Heart left ventricle (tissue), 13 donors: ENCODE measurements at regions not wholly inside any gene's neighbourhood (a gene's known extent, or its start where the extent isn't known, plus 50 kb on each side); places are given as distances from the start of the nearest gene placed in this dataset.

ENCODE experiments used
- POLR2A ChIP-seq, 2 donors: fragments of 450-650 bp; IDR thresholded peaks; one replicate each; pipeline ENCODE4 v1.6.1; 2017; ENCODE audit warnings: antibody characterized with exemption in 2 of 2, mild to moderate bottlenecking in 2 of 2, moderate library complexity in 2 of 2
- TF ChIP-seq, protein P1 (sequence below), 12 donors: fragments of 200-600 bp; sonication (generic) in 4 of 12; IDR thresholded peaks; one replicate each; pipeline versions ENCODE4 v1.5.0 to v1.8.0; 2018 to 2022; ENCODE audit warnings: antibody characterized with exemption in 12 of 12, mild to moderate bottlenecking in 5 of 12
- donor health status: ischemic (EF 13 %, LVEDD 7.1; RV severe dilation, severe dysfunction).
- donor health status: DM: no; HTN: yes; CAD: no.
- donor health status: DM: no; HTN: no; CAD: no.
- donor health status: ischemic (EF 25% LVEDD 6.9; RV normal size, moderate dysfunction).
- donor health status: ischemic (EF 25% LVEDD 5.7; RV mildly dilated, moderate dysfunction).
- donor health status: ischemic (EF 35%, LVEDD 5.7; RV mildly dilated, moderate dysfunction).
- donor health status: nonischemic (EF 11% LVEDD 7.7; RV severe dilation, severe dysfunction).
- donor health status: DM: yes; HTN: yes; CAD: no.
- donor health status: PGD.
- donor health status: ischemic (EF 29% LVEDD 5.4; RV normal size, mild dysfunction).
- donor health status: nonischemic (EF 23%, LVEDD 6.1; RV moderate dilation, normal function).

DNA sequence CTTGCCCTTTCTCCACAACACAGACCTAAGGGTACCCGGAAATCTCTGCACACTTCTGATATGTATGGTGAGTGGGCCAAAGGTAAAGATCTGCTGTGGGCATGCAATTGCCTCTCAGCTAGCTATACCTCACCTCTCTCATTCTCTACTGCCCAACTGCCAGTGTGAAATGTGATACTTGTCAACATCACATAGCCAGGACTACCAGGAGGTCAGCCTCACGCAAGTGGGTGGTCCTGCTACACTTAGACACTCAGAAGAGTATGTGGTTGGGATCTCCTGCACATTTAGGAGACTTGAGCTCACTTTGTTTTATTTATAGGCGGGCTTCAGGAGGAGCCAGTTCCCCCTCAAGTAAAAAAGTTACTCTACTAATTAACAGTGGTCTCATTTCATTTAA lies 88.0 kb upstream of the MAN2A1 start:
- TF ChIP-seq, protein P1, sequence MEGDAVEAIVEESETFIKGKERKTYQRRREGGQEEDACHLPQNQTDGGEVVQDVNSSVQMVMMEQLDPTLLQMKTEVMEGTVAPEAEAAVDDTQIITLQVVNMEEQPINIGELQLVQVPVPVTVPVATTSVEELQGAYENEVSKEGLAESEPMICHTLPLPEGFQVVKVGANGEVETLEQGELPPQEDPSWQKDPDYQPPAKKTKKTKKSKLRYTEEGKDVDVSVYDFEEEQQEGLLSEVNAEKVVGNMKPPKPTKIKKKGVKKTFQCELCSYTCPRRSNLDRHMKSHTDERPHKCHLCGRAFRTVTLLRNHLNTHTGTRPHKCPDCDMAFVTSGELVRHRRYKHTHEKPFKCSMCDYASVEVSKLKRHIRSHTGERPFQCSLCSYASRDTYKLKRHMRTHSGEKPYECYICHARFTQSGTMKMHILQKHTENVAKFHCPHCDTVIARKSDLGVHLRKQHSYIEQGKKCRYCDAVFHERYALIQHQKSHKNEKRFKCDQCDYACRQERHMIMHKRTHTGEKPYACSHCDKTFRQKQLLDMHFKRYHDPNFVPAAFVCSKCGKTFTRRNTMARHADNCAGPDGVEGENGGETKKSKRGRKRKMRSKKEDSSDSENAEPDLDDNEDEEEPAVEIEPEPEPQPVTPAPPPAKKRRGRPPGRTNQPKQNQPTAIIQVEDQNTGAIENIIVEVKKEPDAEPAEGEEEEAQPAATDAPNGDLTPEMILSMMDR (IDR thresholded peaks at IDR 0.05): no peak
- TF ChIP-seq POLR2A (IDR thresholded peaks at IDR 0.05): no peak
